ENCODE measurements at regions not wholly inside any gene's neighbourhood (a gene's known extent, or its start where the extent isn't known, plus 50 kb on each side); places are given as distances from the start of the nearest gene placed in this dataset.

DNA sequence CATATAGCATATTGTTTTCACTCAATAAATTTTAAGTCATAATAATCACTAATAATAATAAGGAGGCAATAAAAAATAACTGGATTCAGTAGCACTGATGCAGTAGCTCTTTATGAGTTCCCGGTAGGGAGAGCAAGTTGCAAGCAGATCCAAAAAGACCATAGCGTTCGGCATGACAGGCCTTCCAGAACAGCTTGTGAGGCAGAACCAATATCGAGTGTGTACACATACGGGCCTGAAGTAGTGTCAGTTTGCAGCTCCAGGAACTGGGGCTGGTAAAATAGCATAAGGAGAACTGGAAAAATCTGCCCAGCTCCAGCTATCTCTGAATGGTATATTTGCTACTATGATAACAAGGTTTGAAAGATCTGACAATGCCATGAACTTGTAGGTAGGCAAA lies 1607.8 kb upstream of the PIK3C3 start:
- Histone ChIP-seq H3K4me1 (no peaks in the 10 kb centered on the region), H3K27me3 (replicated peaks; ENCODE audit: control insufficient read depth, insufficient read depth, low read length) (no peaks in the 10 kb centered on the region), H3K9me3 (no peaks in the 10 kb centered on the region), H3K36me3 (ENCODE audit: control insufficient read depth, insufficient read depth, low read length) (no peaks in the 10 kb centered on the region), H3K4me3 (ENCODE audit: low read depth, low read length) (no peak overlapping the region)
- intact Hi-C loops (cut with micrococcal nuclease; ENCODE audit: unreplicated experiment) = no loop called here
- BruUV-seq (replicated peaks) = no TSS peak
- TF ChIP-seq, protein P1, sequence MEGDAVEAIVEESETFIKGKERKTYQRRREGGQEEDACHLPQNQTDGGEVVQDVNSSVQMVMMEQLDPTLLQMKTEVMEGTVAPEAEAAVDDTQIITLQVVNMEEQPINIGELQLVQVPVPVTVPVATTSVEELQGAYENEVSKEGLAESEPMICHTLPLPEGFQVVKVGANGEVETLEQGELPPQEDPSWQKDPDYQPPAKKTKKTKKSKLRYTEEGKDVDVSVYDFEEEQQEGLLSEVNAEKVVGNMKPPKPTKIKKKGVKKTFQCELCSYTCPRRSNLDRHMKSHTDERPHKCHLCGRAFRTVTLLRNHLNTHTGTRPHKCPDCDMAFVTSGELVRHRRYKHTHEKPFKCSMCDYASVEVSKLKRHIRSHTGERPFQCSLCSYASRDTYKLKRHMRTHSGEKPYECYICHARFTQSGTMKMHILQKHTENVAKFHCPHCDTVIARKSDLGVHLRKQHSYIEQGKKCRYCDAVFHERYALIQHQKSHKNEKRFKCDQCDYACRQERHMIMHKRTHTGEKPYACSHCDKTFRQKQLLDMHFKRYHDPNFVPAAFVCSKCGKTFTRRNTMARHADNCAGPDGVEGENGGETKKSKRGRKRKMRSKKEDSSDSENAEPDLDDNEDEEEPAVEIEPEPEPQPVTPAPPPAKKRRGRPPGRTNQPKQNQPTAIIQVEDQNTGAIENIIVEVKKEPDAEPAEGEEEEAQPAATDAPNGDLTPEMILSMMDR (IDR thresholded peaks at IDR 0.05; ENCODE audit: insufficient read depth in 1 of 2, low read depth in 1 of 2, low read length in 1 of 2, severe bottlenecking in 1 of 2, unreplicated experiment in 1 of 2) = no peak
- Mint-ChIP-seq H3K9me3 (ENCODE audit: unreplicated experiment) (no peaks in the 10 kb centered on the region), H3K4me1 (ENCODE audit: low read depth, unreplicated experiment) (no peaks in the 10 kb centered on the region), H3K4me3 (ENCODE audit: unreplicated experiment) (no peak overlapping the region), H3K27ac (ENCODE audit: unreplicated experiment) (no peak overlapping the region), H3K27me3 (ENCODE audit: insufficient read depth, unreplicated experiment) (no peaks in the 10 kb centered on the region), H3K36me3 (ENCODE audit: insufficient read depth, unreplicated experiment) (no peaks in the 10 kb centered on the region)
- ChIA-PET CTCF (no interaction called here), POLR2A (no interaction called here)
- DNase-seq = no peak

- Histone ChIP-seq H3K4me3 (ENCODE audit: low read depth, low read length) (no peak overlapping the region), H3K4me1 (no peaks in the 10 kb centered on the region), H3K36me3 (ENCODE audit: control insufficient read depth, insufficient read depth, low read length) (no peaks in the 10 kb centered on the region), H3K9me3 (no peaks in the 10 kb centered on the region), H3K27me3 (replicated peaks; ENCODE audit: control insufficient read depth, insufficient read depth, low read length) (no peaks in the 10 kb centered on the region)
- BruUV-seq (replicated peaks) = no TSS peak
- no peaks in the 10 kb centered on the region for H3K27me3 Mint-ChIP-seq (ENCODE audit: insufficient read depth, unreplicated experiment)
- no peaks in the 10 kb centered on the region for H3K4me1 Mint-ChIP-seq (ENCODE audit: low read depth, unreplicated experiment)
- ChIA-PET POLR2A (no interaction called here), CTCF (no interaction called here)
- DNase-seq = no peak
- H3K4me3 Mint-ChIP-seq (ENCODE audit: unreplicated experiment) = no peak overlapping the region
- intact Hi-C loops (cut with micrococcal nuclease; ENCODE audit: unreplicated experiment) = no loop called here
- H3K9me3 Mint-ChIP-seq (ENCODE audit: unreplicated experiment) = no peaks in the 10 kb centered on the region
- TF ChIP-seq, protein P1 (IDR thresholded peaks at IDR 0.05; ENCODE audit: insufficient read depth in 1 of 2, low read depth in 1 of 2, low read length in 1 of 2, severe bottlenecking in 1 of 2, unreplicated experiment in 1 of 2) = no peak
- H3K27ac Mint-ChIP-seq (ENCODE audit: unreplicated experiment) = no peak overlapping the region
- H3K36me3 Mint-ChIP-seq (ENCODE audit: insufficient read depth, unreplicated experiment) = no peaks in the 10 kb centered on the region
These were observed 1608.9 kb upstream of the PIK3C3 start for GRCh38 chr18:40346146-40346545.

GRCh38 chr18:40341701-40342100 lies 1613.3 kb upstream of the PIK3C3 start:
- no peaks in the 10 kb centered on the region for H3K36me3 ChIP-seq (ENCODE audit: control insufficient read depth, insufficient read depth, low read length)
- Mint-ChIP-seq H3K27me3 (ENCODE audit: insufficient read depth, unreplicated experiment) (no peaks in the 10 kb centered on the region), H3K4me1 (ENCODE audit: low read depth, unreplicated experiment) (no peaks in the 10 kb centered on the region), H3K27ac (ENCODE audit: unreplicated experiment) (no peak overlapping the region), H3K4me3 (ENCODE audit: unreplicated experiment) (no peak overlapping the region), H3K9me3 (ENCODE audit: unreplicated experiment) (no peaks in the 10 kb centered on the region), H3K36me3 (ENCODE audit: insufficient read depth, unreplicated experiment) (no peaks in the 10 kb centered on the region)
- CTCF ChIA-PET = no interaction called here
- H3K4me1 ChIP-seq = no peaks in the 10 kb centered on the region
- BruUV-seq (replicated peaks) = no TSS peak
- H3K4me3 ChIP-seq (ENCODE audit: low read depth, low read length) = no peak overlapping the region
- POLR2A ChIA-PET = no interaction called here
- H3K9me3 ChIP-seq = no peaks in the 10 kb centered on the region
- TF ChIP-seq, protein P1 (IDR thresholded peaks at IDR 0.05; ENCODE audit: insufficient read depth in 1 of 2, low read depth in 1 of 2, low read length in 1 of 2, severe bottlenecking in 1 of 2, unreplicated experiment in 1 of 2) = no peak
- no peak for DNase-seq
- intact Hi-C loops (cut with micrococcal nuclease; ENCODE audit: unreplicated experiment) = no loop called here
- no peaks in the 10 kb centered on the region for H3K27me3 ChIP-seq (replicated peaks; ENCODE audit: control insufficient read depth, insufficient read depth, low read length)

Data from Caco-2 (cell line).